HepG2 (cell line): ENCODE measurements at regions not wholly inside any gene's neighbourhood (a gene's known extent, or its start where the extent isn't known, plus 50 kb on each side); places are given as distances from the start of the nearest gene placed in this dataset.
A peak's percentile ranks its signal among the peaks of the same experiment; 100 is the strongest.

Experiments used
- DMAP1 ChIP-seq: IDR thresholded peaks from 2 replicates; pipeline ENCODE4 v1.6.1; 2016
- ESRRA ChIP-seq: sonication (generic); formaldehyde crosslinking; IDR thresholded peaks from 2 replicates; pipeline ENCODE4 v1.5.1; 2020; ENCODE audit warnings: mild to moderate bottlenecking, low read depth, missing genetic modification reagents
- HNF1A ChIP-seq, 2 experiments: sonication (generic) in 1 of 2; formaldehyde crosslinking in 1 of 2; IDR thresholded peaks; 2 replicates each; pipeline versions ENCODE4 v1.4.0 to v1.6.1; 2016 to 2020; ENCODE audit warnings: borderline replicate concordance in 1 of 2, low read depth in 1 of 2, mild to moderate bottlenecking in 1 of 2, missing genetic modification reagents in 1 of 2
- MIXL1 ChIP-seq: IDR thresholded peaks from 2 replicates; pipeline ENCODE4 v1.6.1; 2016
- NCOA2 ChIP-seq: sonication (generic); formaldehyde crosslinking; IDR thresholded peaks from 2 replicates; pipeline ENCODE4 v1.8.0; 2022; ENCODE audit warnings: inconsistent platforms
- NFAT5 ChIP-seq: sonication (generic); formaldehyde crosslinking; IDR thresholded peaks from 2 replicates; pipeline ENCODE4 v1.4.0; 2020; ENCODE audit warnings: missing genetic modification reagents
- NFYC ChIP-seq: IDR thresholded peaks from 2 replicates; pipeline ENCODE4 v1.6.1; 2016; ENCODE audit warnings: missing genetic modification reagents, missing compliant biosample characterization
- NR2C2 ChIP-seq: sonication (generic); formaldehyde crosslinking; IDR thresholded peaks from 2 replicates; pipeline ENCODE4 v1.4.0; 2020; ENCODE audit warnings: missing genetic modification reagents, mild to moderate bottlenecking, moderate library complexity, borderline replicate concordance
- PHB2 ChIP-seq: fragments of 450-650 bp; IDR thresholded peaks from 2 replicates; pipeline ENCODE4 v1.6.1; 2018; ENCODE audit not compliant: partially characterized antibody
- SMARCE1 ChIP-seq: fragments of 450-650 bp; IDR thresholded peaks from 2 replicates; pipeline ENCODE4 v1.6.1; 2017; ENCODE audit warnings: borderline replicate concordance
- SOX13 ChIP-seq, 3 experiments: fragments of 450-650 bp in 1 of 3; sonication (generic) in 1 of 3; formaldehyde crosslinking in 1 of 3; IDR thresholded peaks in 2 of 3; conservative IDR thresholded peaks in 1 of 3; 2 replicates each; pipeline versions ENCODE4 v1.5.0 to v1.6.1; 2016 to 2020; ENCODE audit warnings: antibody characterized with exemption in 1 of 3, mild to moderate bottlenecking in 1 of 3, missing compliant biosample characterization in 1 of 3, missing genetic modification reagents in 1 of 3, moderate library complexity in 1 of 3
- STAT6 ChIP-seq: sonication (generic); formaldehyde crosslinking; IDR thresholded peaks from 2 replicates; pipeline ENCODE4 v1.4.0; 2020; ENCODE audit warnings: missing genetic modification reagents, mild to moderate bottlenecking, borderline replicate concordance
- TFE3 ChIP-seq: IDR thresholded peaks from 2 replicates; pipeline ENCODE4 v1.6.1; 2016
- ZKSCAN5 ChIP-seq: sonication (generic); formaldehyde crosslinking; IDR thresholded peaks from 2 replicates; pipeline ENCODE4 v1.5.1; 2020; ENCODE audit warnings: mild to moderate bottlenecking, missing genetic modification reagents
- ZNF569 ChIP-seq: sonication (generic); formaldehyde crosslinking; IDR thresholded peaks from 2 replicates; pipeline ENCODE4 v1.5.0; 2020; ENCODE audit warnings: mild to moderate bottlenecking, missing genetic modification reagents, moderate library complexity, borderline replicate concordance

GRCh38 chr6:85390105-85390728, 59.7 kb upstream of the NT5E start (continued):
- TF ChIP-seq HNF1A (IDR thresholded peaks at IDR 0.05; ENCODE audit: low read depth): peak; percentile 48; the same call in 1 of the 2 replicates
- no peak; the same call in 1 of the 2 replicates for TF ChIP-seq HNF1A (CRISPR knock-in tag; IDR thresholded peaks at IDR 0.05; ENCODE audit: borderline replicate concordance)
- TF ChIP-seq NFYC (CRISPR knock-in tag): peak; percentile 52; the same call in 1 of the 2 replicates
- no peak for TF ChIP-seq SMARCE1
- no peak for TF ChIP-seq MIXL1 (CRISPR knock-in tag)
- no peak for TF ChIP-seq ZKSCAN5 (CRISPR knock-in tag)
- TF ChIP-seq NR2C2 (CRISPR knock-in tag): no peak
- no peak for TF ChIP-seq NCOA2 (CRISPR knock-in tag)
- no peak for TF ChIP-seq PHB2
- TF ChIP-seq TFE3 (CRISPR knock-in tag): no peak
- no peak for TF ChIP-seq SOX13 (IDR thresholded peaks at IDR 0.05)
- peak in 1 of 2 experiments; percentile 29; a peak in 1 of 4 replicates for TF ChIP-seq SOX13 (CRISPR knock-in tag; conservative IDR thresholded peaks at IDR 0.05 in 1 of 2, IDR thresholded peaks at IDR 0.05 in 1 of 2)
- no peak for TF ChIP-seq ESRRA (CRISPR knock-in tag)
- TF ChIP-seq STAT6 (CRISPR knock-in tag): no peak
- TF ChIP-seq DMAP1 (CRISPR knock-in tag): no peak
- TF ChIP-seq ZNF569: no peak
- TF ChIP-seq NFAT5 (CRISPR knock-in tag): no peak
